Adrenal gland (tissue), 5 donors: ENCODE measurements at regions not wholly inside any gene's neighbourhood (a gene's known extent, or its start where the extent isn't known, plus 50 kb on each side); places are given as distances from the start of the nearest gene placed in this dataset.
"Not testable (repeated sequence)": the region's sequence is repeated elsewhere in the genome, so short reads cannot be mapped to it uniquely, and the experiment has no call there.

Experiments
- CTCF ChIP-seq, 6 experiments: fragments of 450-650 bp in 4 of 6; fragments of 200-600 bp in 2 of 6; sonication (generic) in 1 of 6; IDR thresholded peaks; 1 replicate in 5 of 6; 2 replicates in 1 of 6; pipeline versions ENCODE4 v1.5.1 to v1.8.0; 2016 to 2021; ENCODE audit warnings: antibody characterized with exemption in 6 of 6, mild to moderate bottlenecking in 2 of 6, moderate library complexity in 1 of 6
- POLR2A ChIP-seq, 2 donors: fragments of 450-650 bp; IDR thresholded peaks; one replicate each; pipeline ENCODE4 v1.6.1; 2017; ENCODE audit warnings: antibody characterized with exemption in 2 of 2, mild to moderate bottlenecking in 2 of 2, moderate library complexity in 1 of 2
- donor health status: DM: no; HTN: no; CAD: no.

- TF ChIP-seq CTCF, POLR2A (IDR thresholded peaks at IDR 0.05): not testable (repeated sequence)
Observed at GRCh38 chr7:136114467-136114866, 137.3 kb upstream of the MTPN start.
